H9 (cell line): ENCODE measurements at regions not wholly inside any gene's neighbourhood (a gene's known extent, or its start where the extent isn't known, plus 50 kb on each side); places are given as distances from the start of the nearest gene placed in this dataset.

Experiments
- DNase-seq: peaks from one replicate; pipeline ENCODE4 v3.0.0-alpha.2; 2017
- H2AFZ ChIP-seq: one replicate; pipeline ENCODE4 v1.6.1; 2013; ENCODE audit warnings: mild to moderate bottlenecking, low read length, control low read depth, moderate library complexity
- H2AK5ac ChIP-seq: 2 replicates; pipeline ENCODE4 v1.6.1; 2013; ENCODE audit warnings: low read length, control low read depth, mixed read lengths; ENCODE audit not compliant: insufficient read length
- H2BK120ac ChIP-seq: one replicate; pipeline ENCODE4 v1.6.1; 2013; ENCODE audit warnings: low read depth, mild to moderate bottlenecking, low read length, control low read depth, inconsistent platforms; ENCODE audit not compliant: poor library complexity, severe bottlenecking
- H2BK12ac ChIP-seq: 2 replicates; pipeline ENCODE4 v1.6.1; 2013; ENCODE audit warnings: low read length, control low read depth, mixed read lengths, low read depth; ENCODE audit not compliant: insufficient read length
- H2BK15ac ChIP-seq: 2 replicates; pipeline ENCODE4 v1.6.1; 2013; ENCODE audit warnings: low read depth, low read length, control low read depth
- H2BK20ac ChIP-seq: one replicate; pipeline ENCODE4 v1.6.1; 2013; ENCODE audit warnings: low read depth, mild to moderate bottlenecking, low read length, control low read depth, inconsistent platforms; ENCODE audit not compliant: poor library complexity, severe bottlenecking
- H2BK5ac ChIP-seq: 2 replicates; pipeline ENCODE4 v1.6.1; 2013; ENCODE audit warnings: low read length, control low read depth, mixed read lengths; ENCODE audit not compliant: insufficient read length
- H3K14ac ChIP-seq: 2 replicates; pipeline ENCODE4 v1.6.1; 2013; ENCODE audit warnings: low read length, control low read depth; ENCODE audit not compliant: insufficient read depth
- H3K18ac ChIP-seq: 2 replicates; pipeline ENCODE4 v1.6.1; 2013; ENCODE audit warnings: low read depth, mild to moderate bottlenecking, mixed read lengths, low read length, control low read depth; ENCODE audit not compliant: insufficient read length
- H3K23ac ChIP-seq: 2 replicates; pipeline ENCODE4 v1.6.1; 2013; ENCODE audit warnings: low read length, control low read depth, mixed read lengths, low read depth; ENCODE audit not compliant: insufficient read length
- H3K23me2 ChIP-seq: 2 replicates; pipeline ENCODE4 v1.6.1; 2013; ENCODE audit warnings: low read depth, mild to moderate bottlenecking, mixed read lengths, low read length, control low read depth; ENCODE audit not compliant: insufficient read length, poor library complexity, severe bottlenecking
- H3K27ac ChIP-seq: 2 replicates; pipeline ENCODE4 v1.5.1; 2013; ENCODE audit warnings: low read length, control low read depth, mixed read lengths, low read depth; ENCODE audit not compliant: insufficient read length
- H3K27me3 ChIP-seq: 2 replicates; pipeline ENCODE4 v1.6.1; 2013; ENCODE audit warnings: low read length, control low read depth, inconsistent platforms; ENCODE audit not compliant: insufficient read depth
- H3K4ac ChIP-seq: 2 replicates; pipeline ENCODE4 v1.6.1; 2013; ENCODE audit warnings: low read depth, mild to moderate bottlenecking, control low read depth, inconsistent platforms, low read length, moderate library complexity
- H3K4me1 ChIP-seq: 2 replicates; pipeline ENCODE4 v1.6.1; 2013; ENCODE audit warnings: low read length, control low read depth, inconsistent platforms; ENCODE audit not compliant: insufficient read depth
- H3K4me2 ChIP-seq: 2 replicates; pipeline ENCODE4 v1.6.1; 2013; ENCODE audit warnings: low read length, control low read depth, mixed read lengths; ENCODE audit not compliant: insufficient read length, insufficient read depth
- H3K56ac ChIP-seq: 2 replicates; pipeline ENCODE4 v1.6.1; 2013; ENCODE audit warnings: low read depth, mild to moderate bottlenecking, mixed read lengths, low read length, control low read depth; ENCODE audit not compliant: insufficient read length
- H3K79me1 ChIP-seq: 2 replicates; pipeline ENCODE4 v1.6.1; 2013; ENCODE audit warnings: low read depth, mild to moderate bottlenecking, moderate library complexity, low read length, control low read depth, inconsistent platforms; ENCODE audit not compliant: insufficient read depth, poor library complexity, severe bottlenecking
- H3K79me2 ChIP-seq: 2 replicates; pipeline ENCODE4 v1.6.1; 2013; ENCODE audit warnings: low read length, control low read depth, inconsistent platforms; ENCODE audit not compliant: insufficient read depth
- H3K9ac ChIP-seq: 2 replicates; pipeline ENCODE4 v1.6.1; 2013; ENCODE audit warnings: low read length, control low read depth, mixed read lengths; ENCODE audit not compliant: insufficient read length; ENCODE audit errors: extremely low read depth
- H3K9me3 ChIP-seq: one replicate; pipeline ENCODE4 v1.6.1; 2013; ENCODE audit warnings: low read depth, low read length, inconsistent platforms; ENCODE audit not compliant: control insufficient read depth
- H3T11ph ChIP-seq: one replicate; pipeline ENCODE4 v1.6.1; 2013; ENCODE audit warnings: mild to moderate bottlenecking, low read length, control low read depth, inconsistent platforms
- H4K20me1 ChIP-seq: one replicate; pipeline ENCODE4 v1.6.1; 2013; ENCODE audit not compliant: control insufficient read depth, insufficient read length, insufficient read depth
- H4K5ac ChIP-seq: 2 replicates; pipeline ENCODE4 v1.6.1; 2013; ENCODE audit warnings: low read depth, mild to moderate bottlenecking, mixed read lengths, low read length, control low read depth; ENCODE audit not compliant: insufficient read length
- H4K8ac ChIP-seq: replicated peaks from 2 replicates; pipeline ENCODE4 v1.6.1; 2013; ENCODE audit warnings: low read length, control low read depth, mixed read lengths, low read depth; ENCODE audit not compliant: insufficient read length
- H4K91ac ChIP-seq: 2 replicates; pipeline ENCODE4 v1.6.1; 2013; ENCODE audit warnings: low read depth, mild to moderate bottlenecking, moderate library complexity, mixed read lengths, low read length, control low read depth; ENCODE audit not compliant: insufficient read length
- H3K27ac Mint-ChIP-seq, 3 experiments: 2 replicates in 2 of 3; 3 replicates in 1 of 3; pipeline ENCODE4 v1.8.0; 2020 to 2021; ENCODE audit warnings: mixed read lengths in 3 of 3, mild to moderate bottlenecking in 1 of 3, moderate library complexity in 1 of 3
- H3K27me3 Mint-ChIP-seq: 2 replicates; pipeline ENCODE4 v1.8.0; 2021; ENCODE audit warnings: low read depth, mild to moderate bottlenecking, moderate library complexity, mixed read lengths
- H3K36me3 Mint-ChIP-seq, 3 experiments: 2 replicates in 2 of 3; 3 replicates in 1 of 3; pipeline ENCODE4 v1.8.0; 2020 to 2021; ENCODE audit warnings: low read depth in 3 of 3, mixed read lengths in 3 of 3; ENCODE audit not compliant: insufficient read depth in 1 of 3
- H3K4me1 Mint-ChIP-seq, 2 experiments: 2 replicates each; pipeline ENCODE4 v1.8.0; 2020; ENCODE audit warnings: mixed read lengths in 2 of 2
- H3K4me3 Mint-ChIP-seq, 2 experiments: 2 replicates in 1 of 2; 3 replicates in 1 of 2; pipeline ENCODE4 v1.8.0; 2020 to 2021; ENCODE audit warnings: mild to moderate bottlenecking in 2 of 2, mixed read lengths in 2 of 2, moderate library complexity in 1 of 2
- H3K9me3 Mint-ChIP-seq, 2 experiments: 2 replicates in 1 of 2; 3 replicates in 1 of 2; pipeline ENCODE4 v1.8.0; 2020; ENCODE audit warnings: mild to moderate bottlenecking in 2 of 2, mixed read lengths in 2 of 2, moderate library complexity in 1 of 2
- TF ChIP-seq, protein P1 (sequence below): fragments of 200-600 bp; sonication (generic); conservative IDR thresholded peaks from 3 replicates; pipeline ENCODE4 v1.8.0; 2021; ENCODE audit warnings: antibody characterized with exemption, mild to moderate bottlenecking

DNA sequence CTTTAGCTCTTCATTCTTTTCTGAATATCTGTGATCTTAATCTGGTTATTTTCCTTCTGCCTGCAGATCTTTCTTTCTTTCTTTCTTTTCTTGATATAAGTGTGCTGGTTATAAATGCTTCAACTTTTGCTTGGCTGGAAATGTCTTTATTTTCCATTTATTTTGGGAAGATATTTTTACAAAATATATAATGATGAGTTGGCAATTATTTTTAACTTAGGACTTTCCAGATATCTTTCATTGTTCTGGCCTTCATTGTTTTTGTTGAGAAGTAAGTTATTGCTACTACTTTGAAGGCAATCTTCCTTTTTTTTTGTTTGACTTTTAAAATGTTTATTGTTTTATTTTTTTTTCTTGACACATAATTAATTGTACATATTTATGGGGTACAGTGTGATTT lies 75.3 kb downstream of the ZNF503 start:
- Histone ChIP-seq H3K4me2 (no peak overlapping the region), H3K14ac (no peak overlapping the region), H4K5ac (no peak overlapping the region), H3K9ac (no peak overlapping the region), H2BK15ac (no peak overlapping the region), H3K4ac (no peak overlapping the region), H3K27ac (no peak overlapping the region), H4K8ac (no peak overlapping the region), H3K79me1 (no peaks in the 10 kb centered on the region), H3K23me2 (no peaks in the 10 kb centered on the region), H3K23ac (no peak overlapping the region), H2BK120ac (no peak overlapping the region), H2AK5ac (no peak overlapping the region), H4K91ac (no peak overlapping the region), H2BK5ac (no peak overlapping the region), H3T11ph (no peak overlapping the region), H3K4me1 (no peaks in the 10 kb centered on the region), H3K79me2 (no peaks in the 10 kb centered on the region), H4K20me1 (no peaks in the 10 kb centered on the region), H3K9me3 (no peaks in the 10 kb centered on the region), H3K18ac (no peak overlapping the region), H2BK20ac (no peak overlapping the region), H2AFZ (no peak overlapping the region), H3K27me3 (no peaks in the 10 kb centered on the region), H2BK12ac (no peak overlapping the region), H3K56ac (no peak overlapping the region)
- TF ChIP-seq, protein P1, sequence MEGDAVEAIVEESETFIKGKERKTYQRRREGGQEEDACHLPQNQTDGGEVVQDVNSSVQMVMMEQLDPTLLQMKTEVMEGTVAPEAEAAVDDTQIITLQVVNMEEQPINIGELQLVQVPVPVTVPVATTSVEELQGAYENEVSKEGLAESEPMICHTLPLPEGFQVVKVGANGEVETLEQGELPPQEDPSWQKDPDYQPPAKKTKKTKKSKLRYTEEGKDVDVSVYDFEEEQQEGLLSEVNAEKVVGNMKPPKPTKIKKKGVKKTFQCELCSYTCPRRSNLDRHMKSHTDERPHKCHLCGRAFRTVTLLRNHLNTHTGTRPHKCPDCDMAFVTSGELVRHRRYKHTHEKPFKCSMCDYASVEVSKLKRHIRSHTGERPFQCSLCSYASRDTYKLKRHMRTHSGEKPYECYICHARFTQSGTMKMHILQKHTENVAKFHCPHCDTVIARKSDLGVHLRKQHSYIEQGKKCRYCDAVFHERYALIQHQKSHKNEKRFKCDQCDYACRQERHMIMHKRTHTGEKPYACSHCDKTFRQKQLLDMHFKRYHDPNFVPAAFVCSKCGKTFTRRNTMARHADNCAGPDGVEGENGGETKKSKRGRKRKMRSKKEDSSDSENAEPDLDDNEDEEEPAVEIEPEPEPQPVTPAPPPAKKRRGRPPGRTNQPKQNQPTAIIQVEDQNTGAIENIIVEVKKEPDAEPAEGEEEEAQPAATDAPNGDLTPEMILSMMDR: no peak
- Mint-ChIP-seq H3K9me3 (peaks cover 3 to 6% of the 10 kb centered on the region in 2 experiments; a peak in 4 of 5 replicates), H3K4me1 (peaks cover 0 to 3% of the 10 kb centered on the region in 2 experiments; a peak in 1 of 4 replicates), H3K4me3 (no peak overlapping the region), H3K27me3 (peaks cover 9% of the 10 kb centered on the region), H3K27ac (no peak overlapping the region), H3K36me3 (no peaks in the 10 kb centered on the region; a peak in 1 of 7 replicates)
- no peak for DNase-seq
